A204.1 (cell line): ENCODE measurements at regions not wholly inside any gene's neighbourhood (a gene's known extent, or its start where the extent isn't known, plus 50 kb on each side); places are given as distances from the start of the nearest gene placed in this dataset.

ENCODE experiments used
- FAIRE-seq: peaks from 2 replicates; lab custom pipeline; 2012; peaks lifted over from hg19 to GRCh38; lab: Jason Lieb, UNC

DNA sequence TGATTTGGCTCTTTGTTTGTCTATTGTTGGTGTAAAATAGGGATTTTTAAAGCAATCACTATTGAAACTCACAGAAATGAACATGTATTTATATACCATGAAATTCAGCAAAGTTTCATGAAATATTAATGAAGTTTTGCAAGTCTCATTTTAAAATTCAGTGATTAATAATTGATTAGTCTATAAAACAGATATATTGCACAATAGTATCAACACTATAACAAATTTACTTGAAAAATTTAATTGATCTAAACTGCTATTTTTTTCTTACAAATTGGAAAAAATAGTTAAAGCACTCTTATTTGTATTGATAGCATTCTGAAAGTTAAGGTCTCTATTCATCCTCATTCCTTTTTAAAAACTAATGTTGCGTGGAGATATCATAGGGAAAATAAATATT is 121.0 kb upstream of the PCDH9 start:
- FAIRE-seq: no peak

DNA sequence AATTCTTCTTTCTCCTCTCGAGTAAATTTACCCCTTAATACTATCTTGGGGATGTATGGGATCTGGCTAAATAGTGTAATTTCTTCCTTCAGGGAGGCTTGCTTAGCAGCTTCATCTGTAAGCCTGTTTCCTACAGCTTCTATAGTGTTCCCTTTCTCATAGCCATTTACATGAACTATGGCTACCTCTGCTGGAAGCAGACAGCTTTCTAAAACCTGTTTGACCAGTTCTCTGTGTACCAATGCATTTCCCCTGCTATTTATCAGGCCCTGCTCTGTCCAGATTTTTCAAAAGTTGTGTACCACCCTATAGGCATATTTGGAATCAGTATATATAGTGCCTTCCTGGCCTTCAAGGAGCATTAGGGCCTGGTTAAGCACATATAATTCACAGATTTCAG is 113.6 kb upstream of the PCDH9 start:
- FAIRE-seq: no peak

DNA sequence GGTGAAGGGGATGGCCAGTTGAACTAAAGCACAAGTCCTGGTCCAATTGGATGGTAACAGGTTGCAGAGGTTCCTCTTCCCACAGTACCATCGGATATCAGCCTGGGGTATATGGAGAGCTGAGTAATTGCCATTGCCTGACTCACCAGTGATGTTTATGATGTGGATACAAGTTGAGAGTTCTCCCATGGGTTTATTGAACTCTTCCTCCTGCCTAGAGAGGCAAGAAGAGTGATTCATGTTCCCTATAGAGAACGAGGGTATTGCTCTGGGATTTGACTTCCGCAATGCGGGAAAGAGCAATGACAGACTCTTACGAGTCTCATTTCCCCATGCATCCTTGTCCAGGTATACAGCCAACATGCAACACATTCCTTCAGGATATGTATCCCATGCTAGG is 111.3 kb upstream of the PCDH9 start:
- no peak for FAIRE-seq

DNA sequence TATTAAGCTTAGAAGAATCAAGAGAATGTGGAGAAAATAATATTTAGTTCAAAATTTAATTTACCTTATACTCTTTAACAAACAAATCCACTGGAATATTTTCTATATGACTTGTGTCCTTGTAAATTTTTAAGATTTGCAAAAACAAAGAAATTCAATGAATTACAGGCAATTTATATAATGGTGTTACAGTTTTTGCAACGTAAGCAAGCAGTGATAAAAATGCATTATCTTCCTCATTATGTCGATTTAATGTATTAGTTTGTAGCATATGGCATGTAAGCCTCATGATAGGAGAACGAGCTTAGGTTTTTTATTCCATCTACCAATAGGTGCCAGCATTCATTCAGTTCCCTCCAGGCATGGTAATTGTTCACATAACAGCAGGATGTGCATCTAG is 100.0 kb upstream of the PCDH9 start:
- no peak for FAIRE-seq

DNA sequence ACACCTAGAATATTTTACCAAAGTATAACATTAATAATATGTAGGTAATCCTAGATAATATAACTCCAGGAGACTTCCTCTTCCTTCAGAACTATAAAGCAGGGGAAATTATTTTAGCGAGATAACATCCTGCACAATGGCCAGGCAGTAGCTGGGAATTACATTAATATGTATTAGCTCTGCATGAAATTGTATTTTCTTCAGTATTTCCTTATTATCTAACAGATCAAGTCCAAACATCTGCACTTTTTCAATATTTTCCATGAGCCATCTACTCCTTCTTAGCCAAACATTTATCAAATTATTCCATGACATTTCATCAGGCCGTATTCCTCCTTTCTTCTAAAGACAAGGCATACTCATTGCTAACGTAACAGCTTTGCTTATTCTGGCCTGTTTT is 98.8 kb upstream of the PCDH9 start:
- no peak for FAIRE-seq

DNA sequence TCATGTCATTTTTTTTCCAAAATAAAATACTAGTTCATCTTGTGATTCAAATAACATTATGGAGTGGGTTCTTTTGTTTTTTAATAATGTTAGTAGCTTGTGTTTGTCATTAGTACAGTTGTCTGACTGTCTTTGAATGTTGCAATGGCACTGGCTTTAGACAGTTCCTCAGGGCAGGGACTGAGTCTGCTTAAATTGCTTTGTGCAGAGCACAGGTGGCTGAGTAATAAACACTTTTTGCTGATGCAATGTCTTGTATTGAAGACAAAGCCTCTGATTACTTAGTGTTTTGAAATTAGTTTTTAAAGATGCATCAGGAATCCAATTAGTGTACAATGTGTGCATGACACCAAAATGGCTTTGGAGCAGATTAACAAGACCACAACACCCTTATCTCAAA is 88.7 kb upstream of the PCDH9 start:
- no peak for FAIRE-seq

DNA sequence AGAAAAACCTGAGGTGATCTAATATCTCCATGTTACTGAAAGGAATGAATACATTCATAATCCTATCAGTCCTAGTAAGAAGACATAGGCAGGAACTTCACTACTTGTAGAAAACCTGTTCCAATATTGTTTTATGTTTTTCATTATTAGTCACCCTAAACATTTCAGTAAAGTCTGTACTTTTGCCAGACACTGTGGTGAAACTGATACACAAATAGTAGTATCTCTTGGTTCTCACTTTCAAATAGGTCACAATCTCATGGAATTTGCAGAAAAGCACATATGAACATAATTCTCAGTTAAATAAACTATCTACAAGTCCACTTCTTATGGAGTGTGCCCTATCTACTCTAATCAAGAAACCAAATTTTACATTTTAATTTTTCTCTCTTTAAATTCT is 88.3 kb upstream of the PCDH9 start:
- FAIRE-seq: no peak

DNA sequence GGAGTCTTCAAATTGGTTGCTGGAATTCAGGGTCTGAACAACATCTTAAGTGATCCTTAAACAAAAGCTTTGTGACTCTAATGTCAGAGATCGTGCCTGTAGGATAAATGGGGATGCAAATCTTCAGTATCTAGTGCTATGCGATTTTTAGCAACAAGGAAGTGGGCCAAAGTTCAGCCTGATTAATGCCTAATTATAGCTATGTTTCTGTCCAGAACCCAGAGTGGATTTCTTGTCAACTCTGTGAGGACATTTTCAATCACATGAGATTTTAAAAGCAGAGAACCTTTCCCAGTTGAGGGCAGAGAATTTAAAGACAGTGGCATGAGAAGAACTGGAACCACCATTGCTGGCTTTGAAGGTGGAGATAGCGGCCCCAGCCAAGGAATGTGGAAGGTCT is 84.3 kb upstream of the PCDH9 start:
- no peak for FAIRE-seq

DNA sequence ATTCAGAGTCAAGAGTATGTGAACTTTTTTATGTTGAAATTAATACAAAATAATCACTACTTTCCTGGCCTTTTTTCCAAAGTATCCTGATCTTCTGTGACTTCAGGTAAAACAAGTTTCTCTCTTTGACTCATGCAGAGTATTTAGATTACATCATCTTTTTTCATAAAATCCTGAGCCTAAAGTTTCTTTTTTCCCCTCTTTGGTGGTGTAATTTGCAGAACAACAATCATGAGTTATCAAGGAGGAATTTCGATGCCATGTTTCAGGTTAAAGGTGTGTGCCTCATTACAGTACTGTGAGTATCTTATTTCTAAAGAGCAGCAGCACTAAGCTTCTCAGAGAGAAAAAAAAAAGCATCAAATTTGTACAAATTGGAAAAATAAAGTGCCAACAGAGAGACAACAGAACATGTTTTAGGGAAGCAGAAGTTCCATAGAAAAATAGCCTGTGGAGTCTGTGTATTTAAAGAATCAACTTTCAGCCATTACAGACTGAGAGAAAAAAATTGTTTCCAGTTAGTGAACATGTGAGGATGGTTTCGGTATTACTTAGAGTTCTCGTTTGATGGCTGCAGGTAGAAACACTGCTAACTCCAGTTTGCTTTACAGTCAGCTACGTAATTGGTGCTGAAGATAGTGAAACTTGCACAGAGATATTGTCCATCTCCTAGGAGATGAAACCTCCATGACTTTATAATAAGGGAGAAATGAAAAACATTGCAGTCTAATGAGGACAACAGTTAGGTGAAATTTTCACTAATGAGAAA is 78.1 kb upstream of the PCDH9 start:
- no peak for FAIRE-seq

DNA sequence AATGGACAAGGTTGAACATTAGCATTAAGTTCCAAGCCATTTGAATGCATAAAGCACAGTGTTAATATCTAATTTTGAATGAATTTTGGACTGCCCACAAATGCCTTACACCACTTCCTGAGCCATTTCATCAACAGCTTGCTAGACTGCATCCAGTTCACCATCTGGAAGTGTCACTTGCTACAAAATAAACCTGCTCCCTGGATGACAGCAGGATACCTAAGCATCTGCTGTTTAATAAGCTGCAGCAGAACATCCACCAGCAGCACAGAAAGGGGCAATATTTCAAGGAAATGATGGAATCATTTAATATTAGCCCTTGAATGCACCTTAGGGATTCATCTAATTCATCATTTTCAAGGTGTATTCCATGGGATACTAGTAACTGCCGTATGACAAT is 76.6 kb upstream of the PCDH9 start:
- FAIRE-seq: no peak

DNA sequence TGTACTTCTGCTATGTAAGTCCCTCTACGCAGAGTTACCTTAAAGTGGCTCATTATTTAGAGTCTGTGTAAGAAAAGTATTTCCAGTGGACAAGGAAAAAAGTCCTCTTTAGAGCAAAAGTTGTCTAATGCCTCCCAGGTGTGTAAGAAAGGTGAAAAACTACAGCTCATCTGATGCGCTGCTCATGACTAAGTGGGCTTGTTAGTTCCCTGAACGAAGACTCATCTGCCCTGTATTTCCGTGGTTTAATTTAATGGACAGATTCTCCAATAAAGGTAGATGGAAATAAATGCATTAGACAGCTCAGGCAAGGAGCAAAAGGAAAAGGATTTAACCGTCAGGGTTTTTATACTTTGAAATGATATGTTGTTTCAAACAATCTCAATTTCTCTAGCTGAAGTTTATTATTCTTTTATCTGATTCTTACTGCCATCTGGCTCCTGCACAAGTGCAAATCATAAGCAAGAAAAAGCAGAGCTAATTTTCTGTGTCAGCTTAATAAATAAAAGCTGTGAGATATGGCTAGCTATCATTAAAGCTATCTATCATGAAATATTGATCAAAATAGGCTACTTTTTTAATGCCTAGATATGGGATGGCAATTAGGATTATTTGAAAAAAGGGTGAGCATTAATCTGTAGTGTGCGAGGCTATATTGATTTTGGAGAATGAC is 73.7 kb upstream of the PCDH9 start:
- no peak for FAIRE-seq

DNA sequence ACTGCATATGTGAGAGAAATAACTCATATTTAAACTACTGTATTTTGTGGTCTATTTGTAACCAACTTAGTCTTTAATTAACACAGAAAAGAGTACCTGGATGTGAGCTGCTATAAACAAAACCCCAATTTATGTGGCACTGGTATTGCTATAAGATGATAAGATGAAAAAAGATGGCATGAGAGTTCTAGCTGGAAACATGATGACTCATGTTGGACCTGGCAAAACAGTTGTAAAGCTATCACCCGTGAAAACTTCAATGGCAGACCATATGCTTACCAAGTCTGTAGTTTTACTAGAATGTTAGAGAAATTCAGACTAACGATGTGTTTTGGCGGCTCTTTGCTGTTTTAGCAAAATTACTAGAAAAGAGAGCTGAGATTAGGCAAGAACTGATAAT is 69.6 kb upstream of the PCDH9 start:
- FAIRE-seq: no peak

DNA sequence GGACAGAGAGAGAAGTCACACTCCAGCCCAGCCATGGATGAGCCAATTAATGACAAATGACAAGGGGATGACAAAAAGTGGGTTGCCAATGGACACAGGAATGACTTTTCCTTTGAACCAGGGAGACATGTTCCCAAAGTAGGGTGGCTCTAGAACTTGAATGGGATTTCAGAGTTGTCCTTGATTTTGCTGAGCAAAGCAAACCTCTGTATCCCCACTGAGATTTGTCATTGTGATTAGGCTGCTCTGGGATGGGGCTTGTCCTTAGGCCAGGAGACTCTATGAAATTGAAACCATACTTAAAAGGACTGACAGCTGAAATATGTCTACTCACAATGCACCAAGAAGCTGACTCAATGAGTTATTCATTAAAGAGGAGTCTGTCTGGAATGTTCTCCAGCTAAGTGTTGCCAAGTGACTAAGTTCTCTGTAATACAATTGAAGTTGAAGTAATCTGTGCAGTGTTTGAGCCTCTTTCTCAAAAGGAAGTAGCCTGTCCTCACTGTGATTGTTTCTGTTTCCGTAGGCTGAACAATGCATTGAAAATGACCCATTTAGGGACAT is 69.0 kb upstream of the PCDH9 start:
- no peak for FAIRE-seq

DNA sequence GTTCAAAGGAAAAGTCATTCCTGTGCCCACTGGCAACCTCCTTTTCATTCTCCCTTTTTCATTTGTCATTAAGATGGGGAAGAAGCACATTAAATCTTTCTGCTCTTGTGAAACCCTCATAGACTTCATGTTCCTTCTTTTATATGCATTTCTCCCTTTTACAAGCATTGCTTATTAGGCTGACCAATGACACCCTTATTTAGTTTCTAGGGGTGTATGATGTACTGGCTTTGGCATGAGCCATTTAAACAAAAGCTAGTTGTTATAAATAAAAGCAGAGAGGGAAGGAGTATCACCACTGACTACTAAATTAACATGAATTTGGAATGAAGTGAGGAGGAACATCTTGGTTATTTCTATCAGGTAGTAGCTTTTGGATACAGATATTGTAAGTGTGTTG is 68.2 kb upstream of the PCDH9 start:
- no peak for FAIRE-seq

DNA sequence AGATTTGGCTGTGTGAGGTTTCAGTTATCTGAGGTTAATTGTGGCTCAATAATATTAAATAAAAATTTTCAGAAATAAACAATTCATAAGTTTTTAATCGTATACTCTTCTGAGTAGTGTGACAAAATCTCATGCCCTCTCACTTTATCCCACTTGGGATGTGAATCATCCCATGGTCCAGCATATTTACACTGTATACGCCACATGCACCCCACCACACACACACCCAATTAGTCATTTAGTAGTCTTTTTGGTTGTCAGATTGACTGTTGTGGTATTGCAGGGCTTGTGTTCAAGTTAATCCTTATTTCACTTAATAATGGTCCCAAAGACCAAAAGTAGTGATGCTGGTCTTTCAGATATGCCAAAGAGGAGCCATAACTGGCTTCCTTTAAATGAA is 66.4 kb upstream of the PCDH9 start:
- FAIRE-seq: no peak

DNA sequence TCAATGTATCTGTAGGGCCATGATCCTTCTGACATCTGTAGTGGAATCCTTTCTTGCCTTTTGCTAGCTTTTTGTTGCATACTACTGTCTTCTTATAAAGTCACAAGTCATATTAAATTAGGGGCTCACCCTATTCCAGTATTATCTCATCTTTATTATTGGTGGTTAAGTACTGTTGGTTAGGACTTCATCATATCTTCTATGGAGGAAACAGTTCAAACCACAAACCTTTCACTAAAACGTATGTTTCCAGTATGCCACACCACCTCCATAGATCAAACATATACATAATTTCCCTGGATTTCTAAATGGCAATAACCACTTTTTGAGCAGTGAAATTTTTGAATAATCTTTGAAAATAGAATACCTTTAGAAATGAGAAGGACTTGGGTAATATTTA is 62.8 kb upstream of the PCDH9 start:
- FAIRE-seq: no peak

DNA sequence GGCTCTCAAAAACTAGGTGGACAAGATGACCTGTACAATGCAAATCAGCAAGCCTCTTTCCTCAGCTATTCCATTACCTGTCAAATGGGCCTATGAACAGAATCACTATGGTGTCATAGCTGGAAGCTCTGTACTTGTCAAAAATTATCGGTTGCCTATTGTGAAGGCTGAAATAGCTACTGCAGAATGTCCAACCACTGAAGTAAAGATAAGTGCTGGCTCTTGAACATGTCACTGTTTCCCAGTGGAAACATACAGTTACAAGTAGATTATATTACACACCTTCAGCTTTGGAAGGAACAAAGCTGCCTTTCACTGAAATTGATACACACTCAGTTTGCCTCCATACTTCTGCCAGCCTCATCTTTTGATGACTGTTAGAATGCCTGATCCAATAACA is 55.5 kb upstream of the PCDH9 start:
- no peak for FAIRE-seq

DNA sequence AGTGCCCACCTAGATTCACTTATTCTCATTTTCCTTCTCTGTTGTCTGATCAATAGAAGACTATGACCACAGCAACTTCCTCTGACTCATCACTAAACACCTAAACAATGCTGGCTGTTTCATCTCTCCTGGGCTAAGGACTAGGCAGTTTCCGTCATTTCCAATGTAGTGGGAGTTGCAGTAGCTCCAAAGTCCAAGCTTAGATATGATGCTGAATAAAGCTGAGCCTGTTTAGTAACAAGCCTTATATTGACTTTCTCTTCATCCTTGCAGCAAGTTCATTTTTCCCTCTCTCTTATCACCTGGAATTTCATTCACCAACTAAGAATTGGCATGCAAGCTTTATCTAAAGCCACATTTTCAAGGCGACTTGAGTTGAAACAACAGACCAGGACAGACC is 53.5 kb upstream of the PCDH9 start:
- no peak for FAIRE-seq

DNA sequence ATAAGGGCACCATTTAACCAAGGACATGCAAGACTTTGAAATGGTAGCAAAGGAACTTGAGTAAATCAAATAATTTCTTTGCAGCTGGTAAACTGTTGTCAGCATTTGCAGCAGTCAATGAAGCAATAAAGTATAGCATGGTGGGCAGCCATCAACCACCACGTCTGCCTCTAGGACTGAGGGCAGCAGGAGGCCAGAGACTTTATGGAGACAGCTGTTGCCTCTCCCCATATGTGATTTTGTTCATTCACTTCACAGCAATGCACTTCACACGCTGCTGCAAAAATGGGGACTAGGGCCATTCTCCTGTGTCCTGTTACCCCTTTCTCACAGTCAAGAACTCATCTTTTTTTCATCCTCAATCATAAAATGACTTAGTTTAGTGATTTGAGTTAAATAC is 51.3 kb upstream of the PCDH9 start:
- no peak for FAIRE-seq
